ENCODE measurements at regions not wholly inside any gene's neighbourhood (a gene's known extent, or its start where the extent isn't known, plus 50 kb on each side); places are given as distances from the start of the nearest gene placed in this dataset.

GRCh38 chr3:70527026-70527425, 214.6 kb upstream of the MDFIC2 start:
- intact Hi-C loops (cut with micrococcal nuclease) = no loop called here
- DNase-seq (ENCODE audit: low read depth, low spot score) (no peak), ATAC-seq (no peak)
- no peaks in the 10 kb centered on the region for H3K79me2 ChIP-seq (ENCODE audit: insufficient read depth, low read length)
- H3K36me3 ChIP-seq (ENCODE audit: control insufficient read depth in 1 of 2, insufficient read depth in 2 of 2, low read length in 2 of 2) = no peaks in the 10 kb centered on the region
- ChIA-PET CTCF (no interaction called here), POLR2A (no interaction called here), RAD21 (ENCODE audit: low non-redundant PET in 1 of 2, low total read pairs in 2 of 2, uncharacterized antibody in 2 of 2, unreplicated experiment in 2 of 2) (no interaction called here)
- no peak overlapping the region for H3K4me2 ChIP-seq (ENCODE audit: low read length)
- H3K4me1 ChIP-seq (ENCODE audit: control insufficient read depth in 1 of 2, insufficient read depth in 2 of 2, low read length in 2 of 2) = no peaks in the 10 kb centered on the region
- H3K4me3 ChIP-seq (replicated peaks in 1 of 2; ENCODE audit: low read depth in 1 of 2, low read length in 2 of 2) = no peak overlapping the region
- no peak overlapping the region for H2AFZ ChIP-seq (ENCODE audit: low read depth, low read length, poor library complexity, severe bottlenecking)
- no peaks in the 10 kb centered on the region for H3K9me2 ChIP-seq (ENCODE audit: insufficient read depth)
- no peaks in the 10 kb centered on the region for H3K9me3 ChIP-seq (ENCODE audit: control insufficient read depth in 1 of 2, insufficient read depth in 1 of 2, low read depth in 1 of 2, low read length in 2 of 2)
- no peaks in the 10 kb centered on the region for H4K20me1 ChIP-seq (ENCODE audit: insufficient read depth)
- H3K27ac ChIP-seq (ENCODE audit: low read depth, low read length) = no peak overlapping the region
- no peak overlapping the region for H3K9ac ChIP-seq (ENCODE audit: low read length)
- BruUV-seq (replicated peaks) = no TSS peak
- TF ChIP-seq TCF7L2 (IDR thresholded peaks at IDR 0.05; ENCODE audit: borderline replicate concordance, extremely low read depth, insufficient read depth, insufficient read length) (no peak), YY1 (IDR thresholded peaks at IDR 0.05; ENCODE audit: extremely low read depth, insufficient replicate concordance, low read depth, low read length) (no peak), SRF (IDR thresholded peaks at IDR 0.05; ENCODE audit: low read depth) (no peak), EZH2phosphoT487 (IDR thresholded peaks at IDR 0.05; ENCODE audit: borderline replicate concordance) (no peak), ZFX (IDR thresholded peaks at IDR 0.05) (no peak), SP1 (IDR thresholded peaks at IDR 0.05; ENCODE audit: low read depth) (no peak), CEBPB (IDR thresholded peaks at IDR 0.05; ENCODE audit: low read depth) (no peak)
- no peaks in the 10 kb centered on the region; the same call in 1 of the 2 replicates for H3K27me3 ChIP-seq (ENCODE audit: insufficient read depth, low read length)

- Histone ChIP-seq H3K4me3 (replicated peaks in 1 of 2; ENCODE audit: low read depth in 1 of 2, low read length in 2 of 2) (no peak overlapping the region), H2AFZ (ENCODE audit: low read depth, low read length, poor library complexity, severe bottlenecking) (no peak overlapping the region), H3K36me3 (ENCODE audit: control insufficient read depth in 1 of 2, insufficient read depth in 2 of 2, low read length in 2 of 2) (no peaks in the 10 kb centered on the region), H3K27ac (ENCODE audit: low read depth, low read length) (no peak overlapping the region), H3K4me2 (ENCODE audit: low read length) (no peak overlapping the region), H3K9me3 (ENCODE audit: control insufficient read depth in 1 of 2, insufficient read depth in 1 of 2, low read depth in 1 of 2, low read length in 2 of 2) (no peaks in the 10 kb centered on the region), H3K79me2 (ENCODE audit: insufficient read depth, low read length) (no peaks in the 10 kb centered on the region), H3K4me1 (ENCODE audit: control insufficient read depth in 1 of 2, insufficient read depth in 2 of 2, low read length in 2 of 2) (no peaks in the 10 kb centered on the region), H3K9me2 (ENCODE audit: insufficient read depth) (no peaks in the 10 kb centered on the region), H3K9ac (ENCODE audit: low read length) (no peak overlapping the region), H4K20me1 (ENCODE audit: insufficient read depth) (no peaks in the 10 kb centered on the region), H3K27me3 (ENCODE audit: insufficient read depth, low read length) (no peaks in the 10 kb centered on the region)
- ATAC-seq = no peak
- no TSS peak for BruUV-seq (replicated peaks)
- ChIA-PET CTCF (interaction anchor here (0.7 kb wide), 1 partner anchor 411 kb away, joined by 3 read pairs; no protein-coding TSS in a partner anchor), RAD21 (ENCODE audit: low non-redundant PET in 1 of 2, low total read pairs in 2 of 2, uncharacterized antibody in 2 of 2, unreplicated experiment in 2 of 2) (no interaction called here), POLR2A (no interaction called here)
- DNase-seq (ENCODE audit: low read depth, low spot score) = no peak
- intact Hi-C loops (cut with micrococcal nuclease) = no loop called here
- no peak for TF ChIP-seq ZNF274 (IDR thresholded peaks at IDR 0.05; ENCODE audit: low read depth, low read length)
These were observed 207.6 kb upstream of the MDFIC2 start for GRCh38 chr3:70519913-70520659.
